Globus pallidus (tissue), 1 donor: ENCODE measurements at regions not wholly inside any gene's neighbourhood (a gene's known extent, or its start where the extent isn't known, plus 50 kb on each side); places are given as distances from the start of the nearest gene placed in this dataset.
A peak's percentile ranks its signal among the peaks of the same experiment; 100 is the strongest.

Experiments used
- DNase-seq: peaks from one replicate; pipeline ENCODE4 v3.0.0-alpha.2; 2015; ENCODE audit warnings: low spot score

DNA sequence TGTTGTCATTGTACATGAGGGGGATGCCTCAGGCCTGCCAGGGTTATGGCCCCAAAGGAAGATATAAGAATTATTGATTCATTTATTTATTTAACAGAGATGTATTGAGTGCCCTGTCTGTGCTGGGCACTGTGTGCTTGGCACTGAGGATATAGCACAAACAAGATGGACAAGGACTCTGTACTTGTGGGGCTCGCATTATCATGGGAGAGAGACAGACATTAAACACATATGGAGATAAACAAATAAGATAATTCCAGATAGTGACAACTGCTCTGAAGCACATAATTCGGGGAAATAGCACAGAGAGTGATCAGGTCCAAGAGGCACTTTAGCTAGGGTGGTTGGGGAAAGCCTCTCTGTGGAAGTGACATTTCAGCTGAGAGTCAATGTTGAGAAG, 119.8 kb upstream of the ARHGAP20 start:
- no peak for DNase-seq

DNA sequence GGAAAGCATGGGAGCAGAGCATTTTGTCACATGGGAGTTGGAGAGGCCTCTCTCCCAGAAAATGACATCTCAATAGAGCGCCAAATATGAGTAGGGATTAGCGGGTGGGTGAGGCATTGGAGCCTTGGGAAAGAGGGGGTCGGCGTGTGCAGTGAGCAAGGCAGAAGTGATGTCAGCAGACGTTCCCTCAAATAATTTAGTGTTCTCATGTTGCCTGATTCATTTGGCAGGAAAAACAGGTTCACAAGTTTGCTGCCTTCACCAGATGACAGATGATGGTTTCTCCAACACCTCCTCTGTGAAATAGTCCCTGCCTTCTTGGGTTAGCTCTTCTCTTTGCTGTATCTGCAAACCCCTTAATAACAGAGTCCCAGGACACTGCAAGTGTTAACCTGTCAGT, 118.5 kb upstream of the ARHGAP20 start:
- no peak for DNase-seq

DNA sequence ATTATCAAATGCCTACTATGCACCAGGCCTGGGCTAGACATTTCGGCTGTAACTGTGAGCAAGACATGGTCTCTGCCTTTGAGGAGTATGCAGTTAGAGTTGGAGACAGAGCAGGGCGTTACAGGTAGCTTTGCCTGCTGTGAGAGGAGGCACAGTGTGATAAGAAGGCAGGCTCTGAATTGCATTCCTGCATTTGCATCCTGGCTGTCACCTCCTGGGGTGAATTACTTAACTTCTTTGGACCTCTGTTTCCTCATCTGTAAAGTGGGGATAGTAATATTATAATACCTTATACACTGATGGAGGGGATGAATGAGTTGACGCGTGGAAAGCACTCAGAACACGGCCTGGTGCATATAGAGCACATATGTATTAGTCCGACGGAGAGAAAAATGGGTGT, 118.1 kb upstream of the ARHGAP20 start:
- DNase-seq: no peak

DNA sequence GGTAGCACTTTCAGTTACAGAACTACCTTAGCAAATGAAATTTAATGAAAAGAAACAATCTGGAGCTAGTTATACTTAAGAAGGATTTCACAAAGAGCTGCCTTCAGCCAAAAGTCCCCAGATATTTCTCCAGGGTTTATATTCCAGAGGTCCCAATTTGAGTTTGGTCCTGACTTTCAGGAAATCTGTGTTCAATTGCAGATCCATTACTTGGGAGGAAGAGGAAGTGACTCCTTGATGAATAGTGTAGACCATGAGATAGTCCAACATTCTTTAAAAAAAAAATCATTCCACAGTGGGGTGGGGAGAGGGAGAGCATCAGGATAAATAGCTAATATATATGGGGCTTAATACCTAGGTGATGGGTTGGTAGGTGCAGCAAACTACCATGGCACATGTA, 117.6 kb upstream of the ARHGAP20 start:
- no peak for DNase-seq

GRCh38 chr11:110828086-110828485, 115.8 kb upstream of the ARHGAP20 start:
- DNase-seq: no peak

- DNase-seq: no peak
Measured at GRCh38 chr11:110827276-110827675, 115.0 kb upstream of the ARHGAP20 start.

- DNase-seq: no peak
Measured at GRCh38 chr11:110824912-110825620, 112.8 kb upstream of the ARHGAP20 start.

DNA sequence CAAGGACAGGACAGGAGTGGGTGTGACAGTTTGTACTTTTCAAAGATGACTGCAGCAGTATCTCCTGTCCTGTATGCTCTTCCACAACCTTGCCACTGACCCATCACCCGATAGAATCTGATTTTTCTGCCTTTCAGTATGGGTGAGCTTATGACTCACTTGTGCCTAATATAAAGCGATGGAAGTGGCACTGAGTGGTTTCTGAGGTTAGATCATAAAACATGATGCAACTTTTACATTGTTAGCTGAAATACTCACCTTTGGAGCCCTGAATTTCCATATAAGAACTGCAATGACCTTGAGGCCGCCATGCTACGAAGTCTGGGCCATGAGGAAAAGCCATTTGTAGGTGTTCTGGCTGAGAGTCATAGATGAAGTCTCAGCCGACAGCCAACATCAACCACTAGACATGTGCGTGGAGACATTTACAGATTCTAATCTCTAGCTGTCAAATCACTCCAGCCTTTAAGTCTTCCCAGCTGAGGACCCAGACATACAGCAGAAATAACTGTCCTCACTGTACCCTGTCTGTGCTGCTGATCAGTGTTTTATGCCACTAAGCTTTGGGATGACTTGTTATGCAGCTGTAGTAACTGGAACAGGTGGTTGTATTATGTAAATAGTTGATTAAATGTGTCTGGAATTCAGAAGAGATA, 105.9 kb upstream of the ARHGAP20 start:
- no peak for DNase-seq

- DNase-seq: peak; percentile 4
Measured at GRCh38 chr11:110812086-110812733, 100.0 kb upstream of the ARHGAP20 start.

DNA sequence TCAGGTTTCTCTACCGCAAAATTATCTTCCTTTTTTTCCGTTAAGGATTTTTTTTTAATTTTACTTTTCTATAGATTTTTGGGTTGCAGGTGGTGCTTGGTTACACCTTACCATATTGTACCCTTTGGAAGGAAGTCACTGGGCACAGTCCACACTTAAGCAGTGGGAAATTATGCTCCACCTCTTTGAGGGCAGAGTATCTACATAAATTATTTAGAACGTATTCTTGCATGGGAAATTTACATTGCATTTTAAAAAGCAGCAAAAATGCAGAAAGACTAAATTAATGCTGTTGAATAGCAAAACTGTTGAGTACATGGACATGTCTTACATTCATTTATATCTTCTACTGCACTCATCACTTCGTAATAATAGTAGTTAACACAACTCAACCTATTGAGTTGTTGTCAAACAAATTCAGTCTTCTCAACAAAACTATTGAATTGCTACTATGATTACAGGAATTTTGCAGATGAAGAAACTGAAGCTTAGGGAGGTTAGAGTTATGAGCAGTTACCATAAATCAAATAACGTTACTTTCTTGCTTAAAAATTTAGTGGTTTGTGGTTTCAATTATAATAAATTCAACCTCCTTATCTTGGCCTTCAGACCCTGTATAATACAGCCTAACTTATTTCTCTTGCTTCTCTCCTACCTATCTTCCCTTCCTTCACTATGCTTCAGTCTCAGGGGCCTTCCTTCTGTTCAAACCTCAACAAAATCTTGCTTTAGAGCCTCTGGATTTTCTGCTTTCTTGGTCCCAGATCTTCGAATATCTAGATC, 97.4 kb upstream of the ARHGAP20 start:
- DNase-seq: no peak

DNA sequence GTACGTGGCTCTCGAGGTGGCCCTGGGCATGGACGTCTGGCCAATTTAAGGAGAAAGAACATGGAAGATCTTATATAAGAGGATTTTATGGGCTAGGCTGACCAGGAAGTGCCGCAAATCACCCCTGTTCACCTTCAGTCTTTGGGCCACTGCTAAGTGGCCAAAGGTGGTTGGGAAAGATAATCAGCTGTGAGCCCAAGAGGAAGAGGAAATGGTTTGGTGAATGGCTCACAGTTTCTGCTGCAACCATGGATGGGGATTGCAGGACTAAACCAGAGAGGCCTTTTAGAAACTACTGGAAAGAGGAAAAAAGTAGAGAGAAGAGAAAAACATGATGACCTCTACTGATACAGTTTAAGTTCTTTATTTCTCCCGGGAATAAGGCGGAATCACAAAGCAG, 96.0 kb upstream of the ARHGAP20 start:
- no peak for DNase-seq

DNA sequence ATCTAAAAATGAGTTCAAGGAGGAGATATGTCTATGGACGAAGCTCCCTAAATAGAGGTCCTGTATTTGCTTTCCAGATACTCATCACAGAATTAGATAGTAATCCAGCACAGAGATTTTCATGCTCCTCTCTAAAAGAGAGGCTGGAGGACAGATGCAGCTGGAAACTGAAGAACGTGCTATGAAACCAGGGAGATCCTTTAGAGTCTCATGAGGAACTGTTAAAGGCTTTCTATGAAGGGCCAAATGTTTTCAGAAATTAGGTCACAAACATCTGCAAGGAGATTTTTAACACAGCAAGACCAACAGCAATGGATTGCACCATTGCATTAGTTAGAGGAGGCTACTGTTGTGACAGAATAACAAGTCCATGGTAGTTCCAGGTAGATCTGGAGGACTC, 95.6 kb upstream of the ARHGAP20 start:
- DNase-seq: no peak

DNA sequence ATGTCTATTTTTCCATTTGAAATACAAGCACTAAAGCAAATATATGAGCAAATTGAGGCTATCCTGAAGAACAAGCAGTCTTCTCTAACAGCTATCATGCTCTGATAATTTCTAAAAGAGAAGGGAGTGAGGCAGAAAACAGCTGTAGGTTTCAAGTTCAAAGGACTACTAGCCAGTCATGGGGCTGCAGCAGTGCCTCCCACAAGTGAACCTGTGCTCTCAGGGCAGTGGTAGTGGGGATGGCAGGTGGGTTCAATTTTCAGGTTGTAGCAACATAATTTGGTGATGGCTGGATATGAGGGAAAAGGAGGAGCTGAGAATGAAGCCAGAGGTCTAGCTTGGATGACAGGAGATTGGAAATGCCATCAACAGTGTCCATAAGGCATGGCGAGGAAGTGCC, 93.5 kb upstream of the ARHGAP20 start:
- DNase-seq: no peak

- DNase-seq: no peak
Measured at GRCh38 chr11:110802162-110802561, 89.9 kb upstream of the ARHGAP20 start.

DNA sequence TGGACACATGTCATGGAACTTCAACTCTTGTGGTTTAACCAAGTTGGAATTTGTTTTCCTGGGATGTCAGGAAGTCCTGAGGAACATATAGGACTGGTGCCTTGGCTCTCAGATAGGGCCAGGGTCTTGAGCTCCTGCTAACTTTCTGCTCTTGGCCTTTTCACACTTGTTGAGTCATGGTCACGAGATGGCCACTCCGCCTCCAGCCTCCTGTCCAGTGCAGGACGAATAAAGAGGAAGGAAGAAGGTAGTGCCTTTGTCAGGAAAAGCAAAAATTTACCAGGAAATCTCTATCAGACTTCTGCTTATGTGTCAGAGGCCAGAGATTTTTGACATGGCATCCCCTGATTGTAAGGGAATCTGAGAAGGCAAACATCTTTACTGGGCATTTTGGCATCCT, 89.1 kb upstream of the ARHGAP20 start:
- no peak for DNase-seq

DNA sequence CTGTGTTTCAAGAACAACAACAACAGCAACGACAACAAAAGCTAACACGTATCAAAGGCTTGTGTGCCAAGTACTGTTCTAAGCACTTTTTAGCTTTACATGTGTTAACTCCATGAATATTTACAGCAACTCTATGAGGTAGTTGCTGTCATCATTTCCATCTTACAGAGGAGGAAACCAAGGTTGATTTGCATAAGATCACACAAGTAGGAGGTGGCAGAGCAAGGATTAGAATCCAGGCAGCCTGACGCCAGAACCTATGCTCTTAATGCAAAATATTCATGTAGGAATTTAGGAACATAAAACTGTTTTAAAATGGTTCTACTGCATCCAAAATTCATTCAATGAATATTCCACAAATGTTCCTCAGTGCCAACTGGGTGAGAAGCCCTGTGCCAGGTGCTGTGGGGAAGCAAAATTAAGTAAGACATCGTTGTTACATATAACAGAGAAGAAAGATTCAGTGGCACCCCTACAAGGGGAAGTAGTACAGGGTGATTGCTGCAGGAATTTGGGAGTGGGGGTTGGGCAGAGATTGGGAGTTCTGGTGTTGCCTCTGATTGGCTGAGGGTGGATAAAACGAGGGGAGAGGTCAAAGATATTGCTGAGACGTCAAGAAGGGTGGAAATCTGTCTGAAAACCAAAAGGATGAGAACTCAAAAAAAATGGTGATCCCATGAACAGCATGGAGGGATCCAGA, 86.1 kb upstream of the ARHGAP20 start:
- DNase-seq: no peak

DNA sequence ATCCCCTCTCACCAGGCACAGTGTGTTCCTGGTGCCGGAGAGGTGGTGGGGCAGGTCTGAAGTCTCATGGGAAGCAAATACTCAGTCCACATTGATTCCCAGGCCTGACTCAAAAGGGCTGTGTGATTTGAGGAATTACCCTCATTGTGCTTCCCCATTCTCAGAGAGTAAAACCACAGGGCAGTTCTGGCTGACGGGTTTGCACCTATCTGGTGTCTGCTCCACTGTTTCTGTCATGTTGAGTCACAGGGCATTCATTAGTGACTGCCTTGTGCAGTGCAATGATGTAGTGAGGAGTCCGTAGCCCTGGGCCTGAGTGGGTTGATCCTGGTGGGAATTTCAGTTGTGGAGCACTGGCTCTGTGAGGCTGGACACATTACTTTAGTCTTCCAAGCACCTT, 85.2 kb upstream of the ARHGAP20 start:
- peak; percentile 16 for DNase-seq

- no peak for DNase-seq
Measured at GRCh38 chr11:110795112-110795624, 82.9 kb upstream of the ARHGAP20 start.

- no peak for DNase-seq
Measured at GRCh38 chr11:110793556-110793955, 81.3 kb upstream of the ARHGAP20 start.

DNA sequence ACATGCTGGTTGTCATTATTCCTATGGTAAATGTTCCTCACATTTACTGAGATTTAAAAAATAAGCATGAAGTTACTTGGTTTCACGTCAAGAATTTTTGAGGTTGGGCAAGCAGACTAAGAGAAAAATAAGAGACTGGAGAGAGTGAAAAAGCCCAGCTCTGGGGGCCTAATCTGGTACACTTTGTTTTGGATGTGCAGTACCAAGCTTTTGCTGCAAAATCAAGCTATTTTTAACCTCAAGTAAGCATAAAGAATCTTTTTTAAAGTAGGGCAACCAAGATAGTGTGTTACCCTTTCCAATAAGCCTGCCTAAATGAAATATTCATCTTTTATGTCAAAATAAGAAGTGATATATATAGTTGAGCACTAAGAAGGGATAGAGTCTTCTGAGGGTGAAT, 79.4 kb upstream of the ARHGAP20 start:
- no peak for DNase-seq

DNA sequence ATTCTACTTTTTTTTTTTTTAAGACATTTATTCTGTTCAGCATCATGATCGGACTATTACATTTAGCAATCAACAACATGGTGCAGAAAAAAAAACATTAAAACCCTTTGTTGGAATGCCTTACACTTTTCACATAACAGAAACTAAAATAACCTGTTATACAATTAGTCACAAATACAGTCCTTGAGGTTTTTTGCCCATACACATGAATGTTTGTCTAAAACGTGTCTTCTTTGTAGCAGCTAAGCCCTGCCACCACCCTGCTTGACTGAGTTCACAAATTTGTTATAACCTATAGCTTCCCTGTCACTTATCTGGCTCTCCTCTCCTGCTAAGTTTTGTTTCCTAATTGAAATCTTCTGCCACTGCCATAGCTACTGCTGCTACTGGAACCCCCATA, 75.4 kb upstream of the ARHGAP20 start:
- no peak for DNase-seq
